Upper lobe of left lung (tissue), 6 donors: ENCODE measurements at regions not wholly inside any gene's neighbourhood (a gene's known extent, or its start where the extent isn't known, plus 50 kb on each side); places are given as distances from the start of the nearest gene placed in this dataset.
"Not testable (repeated sequence)": the region's sequence is repeated elsewhere in the genome, so short reads cannot be mapped to it uniquely, and the experiment has no call there.

Source experiments
- ATAC-seq, 2 donors: fragments of 200-7000 bp; cut with Tn5 transposase; one replicate each; pipeline ENCODE4 v1.9.1; 2022; ENCODE audit warnings: mild to moderate bottlenecking in 2 of 2, moderate library complexity in 2 of 2; ENCODE audit not compliant: low FRiP score in 2 of 2
- DNase-seq, 2 donors: peaks; one replicate each; pipeline ENCODE4 v3.0.0-alpha.2; 2019 to 2020
- H3K27ac ChIP-seq, 4 donors: fragments of 200-600 bp; sonication (generic); one replicate each; pipeline ENCODE4 v1.5.1; 2016 to 2019
- H3K27me3 ChIP-seq, 4 donors: fragments of 200-600 bp; sonication (generic); one replicate each; pipeline ENCODE4 v1.5.1; 2017 to 2019
- H3K36me3 ChIP-seq, 4 donors: fragments of 200-600 bp; sonication (generic); one replicate each; pipeline ENCODE4 v1.5.1; 2016 to 2019
- H3K4me1 ChIP-seq, 4 donors: fragments of 200-600 bp; sonication (generic); one replicate each; pipeline ENCODE4 v1.5.1; 2018 to 2019
- H3K4me3 ChIP-seq, 4 donors: fragments of 200-600 bp; sonication (generic); one replicate each; pipeline ENCODE4 v1.5.1; 2017 to 2019; ENCODE audit warnings: mild to moderate bottlenecking in 2 of 4, moderate library complexity in 1 of 4
- H3K9me3 ChIP-seq, 4 donors: fragments of 200-600 bp; sonication (generic); one replicate each; pipeline ENCODE4 v1.5.1; 2018 to 2019
- EP300 ChIP-seq, 4 donors: sonication (generic); formaldehyde crosslinking; IDR thresholded peaks; one replicate each; pipeline ENCODE4 v1.5.1; 2017; ENCODE audit warnings: antibody characterized with exemption in 4 of 4, control low read depth in 2 of 4
- POLR2A ChIP-seq, 4 donors: fragments of 450-650 bp; IDR thresholded peaks; one replicate each; pipeline ENCODE4 v1.5.1; 2016 to 2017; ENCODE audit warnings: antibody characterized with exemption in 4 of 4, mild to moderate bottlenecking in 2 of 4
- POLR2AphosphoS5 ChIP-seq, 2 donors: sonication (generic); formaldehyde crosslinking; IDR thresholded peaks; one replicate each; pipeline ENCODE4 v1.5.1; 2017; ENCODE audit warnings: antibody characterized with exemption in 2 of 2
- WGBS, 2 donors: methylation state at CpG; one replicate each; pipeline ENCODE4 v1.1.5; 2017 to 2018; 5-methylcytosine and 5-hydroxymethylcytosine counted together
- TF ChIP-seq, protein P1 (sequence below), 6 experiments: fragments of 450-650 bp in 4 of 6; fragments of 200-600 bp in 2 of 6; sonication (generic) in 2 of 6; IDR thresholded peaks; one replicate each; pipeline ENCODE4 v1.5.1; 2016 to 2019; ENCODE audit warnings: antibody characterized with exemption in 6 of 6
- donor health status: DM: no; HTN: no; CAD: no; lungs with moderate emphysema.
- donor health status: DM: no; HTN: yes; CAD: no; lungs with severe emphysema.

GRCh38 chr7:131683536-131684125 is 127.2 kb upstream of the PODXL start:
- Histone ChIP-seq H3K36me3 (no peaks in the 10 kb centered on the region), H3K9me3 (no peaks in the 10 kb centered on the region), H3K4me3 (no peak overlapping the region), H3K27me3 (no peaks in the 10 kb centered on the region), H3K27ac (no peak overlapping the region), H3K4me1 (no peaks in the 10 kb centered on the region)
- no peak for DNase-seq
- 38 to 76% methylated on average over 4 to 5 of the region's 5 CpGs for WGBS, 2 donors
- no peak for TF ChIP-seq POLR2A (IDR thresholded peaks at IDR 0.05)
- no peak for TF ChIP-seq POLR2AphosphoS5 (IDR thresholded peaks at IDR 0.05)
- TF ChIP-seq, protein P1, sequence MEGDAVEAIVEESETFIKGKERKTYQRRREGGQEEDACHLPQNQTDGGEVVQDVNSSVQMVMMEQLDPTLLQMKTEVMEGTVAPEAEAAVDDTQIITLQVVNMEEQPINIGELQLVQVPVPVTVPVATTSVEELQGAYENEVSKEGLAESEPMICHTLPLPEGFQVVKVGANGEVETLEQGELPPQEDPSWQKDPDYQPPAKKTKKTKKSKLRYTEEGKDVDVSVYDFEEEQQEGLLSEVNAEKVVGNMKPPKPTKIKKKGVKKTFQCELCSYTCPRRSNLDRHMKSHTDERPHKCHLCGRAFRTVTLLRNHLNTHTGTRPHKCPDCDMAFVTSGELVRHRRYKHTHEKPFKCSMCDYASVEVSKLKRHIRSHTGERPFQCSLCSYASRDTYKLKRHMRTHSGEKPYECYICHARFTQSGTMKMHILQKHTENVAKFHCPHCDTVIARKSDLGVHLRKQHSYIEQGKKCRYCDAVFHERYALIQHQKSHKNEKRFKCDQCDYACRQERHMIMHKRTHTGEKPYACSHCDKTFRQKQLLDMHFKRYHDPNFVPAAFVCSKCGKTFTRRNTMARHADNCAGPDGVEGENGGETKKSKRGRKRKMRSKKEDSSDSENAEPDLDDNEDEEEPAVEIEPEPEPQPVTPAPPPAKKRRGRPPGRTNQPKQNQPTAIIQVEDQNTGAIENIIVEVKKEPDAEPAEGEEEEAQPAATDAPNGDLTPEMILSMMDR (IDR thresholded peaks at IDR 0.05), result no peak
- TF ChIP-seq EP300 (IDR thresholded peaks at IDR 0.05), result no peak
- no peak for ATAC-seq

GRCh38 chr7:131681961-131682360 is 125.5 kb upstream of the PODXL start:
- WGBS, 2 donors, result 7 to 92% methylated on average over 1 of the region's 1 CpG
- Histone ChIP-seq H3K27ac (no peak overlapping the region), H3K36me3 (no peaks in the 10 kb centered on the region), H3K4me1 (no peaks in the 10 kb centered on the region), H3K27me3 (no peaks in the 10 kb centered on the region), H3K9me3 (no peaks in the 10 kb centered on the region), H3K4me3 (no peak overlapping the region)
- TF ChIP-seq POLR2AphosphoS5 (IDR thresholded peaks at IDR 0.05), result no peak
- no peak for TF ChIP-seq POLR2A (IDR thresholded peaks at IDR 0.05)
- TF ChIP-seq EP300 (IDR thresholded peaks at IDR 0.05), result no peak
- TF ChIP-seq, protein P1 (IDR thresholded peaks at IDR 0.05), result no peak
- ATAC-seq (no peak), DNase-seq (no peak)

GRCh38 chr7:131679071-131679470 is 122.6 kb upstream of the PODXL start:
- H3K9me3 ChIP-seq, H3K4me1 ChIP-seq, H3K4me3 ChIP-seq, H3K27ac ChIP-seq, ATAC-seq, H3K27me3 ChIP-seq, DNase-seq, H3K36me3 ChIP-seq: not testable (repeated sequence)
- 78 to 82% methylated on average over 8 of the region's 8 CpGs for WGBS, 2 donors

- WGBS, 2 donors, result 94 to 95% methylated on average over 2 of the region's 2 CpGs
- H3K27ac ChIP-seq, H3K4me1 ChIP-seq, H3K27me3 ChIP-seq, ATAC-seq, H3K4me3 ChIP-seq, H3K36me3 ChIP-seq, DNase-seq, H3K9me3 ChIP-seq: not testable (repeated sequence)
These were observed 120.4 kb upstream of the PODXL start for GRCh38 chr7:131676850-131677249.

GRCh38 chr7:131674131-131674530 is 117.7 kb upstream of the PODXL start:
- Histone ChIP-seq H3K27ac (no peak overlapping the region), H3K4me3 (no peak overlapping the region), H3K36me3 (no peaks in the 10 kb centered on the region), H3K4me1 (no peaks in the 10 kb centered on the region), H3K9me3 (no peaks in the 10 kb centered on the region), H3K27me3 (no peaks in the 10 kb centered on the region)
- DNase-seq (no peak), ATAC-seq (no peak)
- 37 to 60% methylated on average over 3 of the region's 3 CpGs for WGBS, 2 donors
- TF ChIP-seq POLR2AphosphoS5 (IDR thresholded peaks at IDR 0.05), result no peak
- TF ChIP-seq, protein P1 (IDR thresholded peaks at IDR 0.05), result no peak
- no peak for TF ChIP-seq POLR2A (IDR thresholded peaks at IDR 0.05)
- TF ChIP-seq EP300 (IDR thresholded peaks at IDR 0.05), result no peak

DNA sequence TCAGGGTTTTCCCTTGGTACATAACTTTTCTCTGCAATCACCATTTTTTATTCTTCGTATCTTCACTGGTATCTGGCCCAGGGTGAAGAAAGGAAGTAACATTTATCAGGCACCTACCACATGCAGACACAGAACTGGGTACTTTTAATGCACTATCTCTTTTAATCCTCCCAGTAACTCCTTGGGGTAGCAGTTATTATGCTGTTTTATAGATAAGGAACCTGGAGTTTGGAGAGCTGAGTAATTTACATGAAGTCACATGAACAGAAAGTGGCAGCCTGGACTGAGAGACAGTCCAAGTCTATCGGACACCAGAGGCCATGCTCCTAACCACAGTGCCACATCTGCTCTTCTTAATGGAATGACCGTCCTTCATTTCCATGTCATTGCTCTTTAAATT is 117.1 kb upstream of the PODXL start:
- WGBS, 2 donors, result 67 to 79% methylated on average over 3 of the region's 3 CpGs
- Histone ChIP-seq H3K4me3 (no peak overlapping the region), H3K27ac (no peak overlapping the region), H3K36me3 (no peaks in the 10 kb centered on the region), H3K27me3 (no peaks in the 10 kb centered on the region), H3K9me3 (no peaks in the 10 kb centered on the region), H3K4me1 (no peaks in the 10 kb centered on the region)
- DNase-seq (no peak), ATAC-seq (no peak)
- TF ChIP-seq, protein P1 (IDR thresholded peaks at IDR 0.05), result no peak
- no peak for TF ChIP-seq EP300 (IDR thresholded peaks at IDR 0.05)
- no peak for TF ChIP-seq POLR2A (IDR thresholded peaks at IDR 0.05)
- no peak for TF ChIP-seq POLR2AphosphoS5 (IDR thresholded peaks at IDR 0.05)
